Left colon (tissue), 2 donors: ENCODE measurements at regions not wholly inside any gene's neighbourhood (a gene's known extent, or its start where the extent isn't known, plus 50 kb on each side); places are given as distances from the start of the nearest gene placed in this dataset.

ENCODE experiments used
- ATAC-seq: fragments of 200-7000 bp; cut with Tn5 transposase; one replicate; pipeline ENCODE4 v1.9.1; 2020; ENCODE audit warnings: mild to moderate bottlenecking, moderate library complexity
- DNase-seq, 2 donors: peaks; one replicate each; pipeline ENCODE4 v3.0.0-alpha.2; 2020
- intact Hi-C, 2 donors: fragments of 100-400 bp; cut with DNase I in 1 of 2; cut with micrococcal nuclease in 1 of 2; formaldehyde crosslinking; loops; one replicate each; pipeline versions ENCODE4 v1.11.2 to v1.14.0; 2022; cut with DNase I, micrococcal nuclease
- donor health status: DM: no; HTN: no; CAD: no.
- donor health status: DM: yes; HTN: yes; CAD: no.

- intact Hi-C loops: no loop called here
Measured at GRCh38 chr7:145088111-145088745, 252.4 kb upstream of the TPK1 start.

DNA sequence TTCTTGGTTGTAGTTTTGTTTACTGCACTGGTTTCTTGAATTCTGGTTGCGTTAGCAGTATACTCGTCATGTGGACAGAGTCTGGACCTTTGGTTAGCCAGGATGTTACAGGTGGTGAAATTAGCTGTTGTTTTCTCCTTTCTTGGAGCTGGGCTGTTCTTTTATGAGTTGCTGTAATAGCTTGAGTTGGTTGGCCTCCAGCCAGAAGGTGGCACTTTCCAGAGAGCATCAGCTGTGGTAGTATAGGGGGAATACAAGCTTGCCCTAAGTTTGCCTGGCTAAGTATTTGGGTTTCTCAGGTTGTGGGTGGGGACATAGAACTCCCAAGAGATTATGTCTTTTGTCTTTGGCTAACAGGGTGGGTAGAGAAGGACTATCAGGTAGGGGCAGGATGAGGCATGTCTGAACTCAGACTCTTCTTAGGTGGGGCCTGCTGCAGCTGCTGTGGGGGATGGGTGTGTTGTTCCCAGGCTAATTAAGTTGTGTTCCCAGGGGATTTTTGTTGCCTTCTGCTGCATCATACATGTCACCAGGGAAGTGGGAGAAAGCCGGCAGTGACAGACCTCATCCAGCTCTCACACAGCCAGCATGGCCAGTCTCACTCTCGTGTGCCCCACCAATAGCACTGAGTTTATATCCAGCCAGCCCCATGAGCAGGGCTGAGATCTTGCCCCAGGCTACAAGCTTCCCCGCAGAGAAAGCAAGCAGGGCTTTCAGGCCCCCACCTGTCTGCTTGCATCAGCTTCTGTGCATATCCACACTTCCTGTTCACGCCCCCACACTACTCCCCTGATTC, 246.7 kb upstream of the TPK1 start:
- no peak for ATAC-seq
- intact Hi-C loops: no loop called here

More at GRCh38 chr7:145088111-145088745, 252.4 kb upstream of the TPK1 start:
- no peak for ATAC-seq
- no peak for DNase-seq

GRCh38 chr7:145065473-145065872, 229.6 kb upstream of the TPK1 start:
- DNase-seq (no peak), ATAC-seq (no peak)
- intact Hi-C loops: no loop called here

More for the DNA sequence above, 246.7 kb upstream of the TPK1 start:
- no peak for DNase-seq

GRCh38 chr7:145064114-145064513, 228.3 kb upstream of the TPK1 start:
- DNase-seq: no peak
- intact Hi-C loops: no loop called here
- ATAC-seq: no peak

- DNase-seq (no peak), ATAC-seq (no peak)
- intact Hi-C loops: no loop called here
Measured at GRCh38 chr7:145053781-145054180, 217.9 kb upstream of the TPK1 start.

GRCh38 chr7:145050415-145050814, 214.6 kb upstream of the TPK1 start:
- no peak for DNase-seq
- intact Hi-C loops: no loop called here
- no peak for ATAC-seq

- ATAC-seq (peak; percentile 35), DNase-seq (no peak)
- intact Hi-C loops: no loop called here
Measured at GRCh38 chr7:145036604-145037405, 201.0 kb upstream of the TPK1 start.

DNA sequence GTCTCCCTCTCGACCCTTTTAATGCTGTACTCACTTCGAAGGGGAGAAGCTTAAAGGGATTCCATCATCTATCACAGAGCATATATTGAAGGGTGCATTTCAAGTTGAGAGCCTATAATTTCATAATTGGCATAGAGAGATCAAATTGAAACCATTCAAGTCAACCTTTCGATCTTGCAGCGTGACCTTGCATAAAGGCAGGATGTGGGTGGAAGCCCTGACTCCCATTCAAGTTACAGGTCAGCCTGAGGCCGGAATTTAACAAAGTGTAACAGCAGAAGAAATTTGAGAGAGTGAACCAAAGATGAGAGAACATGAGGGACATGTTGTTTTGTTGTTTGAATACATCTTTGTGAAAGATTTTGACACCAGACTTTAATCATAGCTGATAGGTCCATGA, 195.3 kb upstream of the TPK1 start:
- ATAC-seq (no peak), DNase-seq (no peak)
- intact Hi-C loops: no loop called here

GRCh38 chr7:145030754-145031153, 194.9 kb upstream of the TPK1 start:
- ATAC-seq: no peak
- intact Hi-C loops: no loop called here
- DNase-seq: no peak

GRCh38 chr7:145020454-145020853, 184.6 kb upstream of the TPK1 start:
- ATAC-seq (no peak), DNase-seq (no peak)
- intact Hi-C loops: no loop called here

GRCh38 chr7:145016068-145016467, 180.2 kb upstream of the TPK1 start:
- ATAC-seq (no peak), DNase-seq (no peak)
- intact Hi-C loops: no loop called here

GRCh38 chr7:145009876-145010275, 174.0 kb upstream of the TPK1 start:
- DNase-seq (no peak), ATAC-seq (no peak)

GRCh38 chr7:145005601-145006000, 169.7 kb upstream of the TPK1 start:
- intact Hi-C loops: no loop called here
- ATAC-seq: no peak

More at GRCh38 chr7:145009876-145010275, 174.0 kb upstream of the TPK1 start:
- intact Hi-C loops: no loop called here

GRCh38 chr7:144997512-144997911, 161.7 kb upstream of the TPK1 start:
- DNase-seq (no peak), ATAC-seq (no peak)
- intact Hi-C loops: no loop called here

More at GRCh38 chr7:145005601-145006000, 169.7 kb upstream of the TPK1 start:
- no peak for DNase-seq

- ATAC-seq (no peak), DNase-seq (no peak)
- intact Hi-C loops: no loop called here
Measured at GRCh38 chr7:144995495-144995894, 159.6 kb upstream of the TPK1 start.

GRCh38 chr7:144991041-144991440, 155.2 kb upstream of the TPK1 start:
- DNase-seq (no peak), ATAC-seq (no peak)
- intact Hi-C loops: no loop called here

- intact Hi-C loops: no loop called here
- ATAC-seq (no peak), DNase-seq (no peak)
Measured at GRCh38 chr7:144987686-144988085, 151.8 kb upstream of the TPK1 start.

GRCh38 chr7:144982133-144982532, 146.3 kb upstream of the TPK1 start:
- DNase-seq (no peak), ATAC-seq (no peak)
- intact Hi-C loops: no loop called here

GRCh38 chr7:144975882-144976281, 140.0 kb upstream of the TPK1 start:
- DNase-seq (no peak), ATAC-seq (no peak)
- intact Hi-C loops: no loop called here

DNA sequence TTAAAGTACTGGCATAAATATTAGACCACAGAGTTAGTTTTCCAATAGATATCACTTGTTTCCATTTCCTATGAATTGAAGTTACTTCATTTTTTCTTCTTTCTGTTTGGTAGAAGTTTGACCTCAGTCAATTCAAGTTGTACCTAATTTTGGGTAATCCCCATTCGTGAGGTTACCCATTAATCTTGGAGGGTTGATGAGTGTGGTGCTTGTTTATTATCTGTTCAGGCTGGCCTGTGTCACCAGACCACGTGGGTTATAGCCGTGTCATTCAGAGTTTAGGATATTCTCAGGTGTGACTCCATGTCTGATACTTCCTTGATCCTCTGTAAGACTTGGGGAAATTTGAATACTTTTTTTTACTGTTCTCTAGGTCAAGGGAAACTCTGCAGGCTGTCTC, 133.9 kb upstream of the TPK1 start:
- ATAC-seq (no peak), DNase-seq (no peak)
- intact Hi-C loops: no loop called here
